ENCODE measurements at regions not wholly inside any gene's neighbourhood (a gene's known extent, or its start where the extent isn't known, plus 50 kb on each side); places are given as distances from the start of the nearest gene placed in this dataset.
A peak's percentile ranks its signal among the peaks of the same experiment; 100 is the strongest.

GRCh38 chr6:130755368-130756034 is 71.7 kb upstream of the SMLR1 start:
- no peak overlapping the region for H3K27ac Mint-ChIP-seq
- DNase-seq: no peak
- H3K27me3 Mint-ChIP-seq (ENCODE audit: low read depth, poor library complexity): no peaks in the 10 kb centered on the region
- peaks cover 7% of the 10 kb centered on the region for H3K9me3 Mint-ChIP-seq
- no peaks in the 10 kb centered on the region for H3K36me3 Mint-ChIP-seq (ENCODE audit: low read depth)
- TF ChIP-seq, protein P1, sequence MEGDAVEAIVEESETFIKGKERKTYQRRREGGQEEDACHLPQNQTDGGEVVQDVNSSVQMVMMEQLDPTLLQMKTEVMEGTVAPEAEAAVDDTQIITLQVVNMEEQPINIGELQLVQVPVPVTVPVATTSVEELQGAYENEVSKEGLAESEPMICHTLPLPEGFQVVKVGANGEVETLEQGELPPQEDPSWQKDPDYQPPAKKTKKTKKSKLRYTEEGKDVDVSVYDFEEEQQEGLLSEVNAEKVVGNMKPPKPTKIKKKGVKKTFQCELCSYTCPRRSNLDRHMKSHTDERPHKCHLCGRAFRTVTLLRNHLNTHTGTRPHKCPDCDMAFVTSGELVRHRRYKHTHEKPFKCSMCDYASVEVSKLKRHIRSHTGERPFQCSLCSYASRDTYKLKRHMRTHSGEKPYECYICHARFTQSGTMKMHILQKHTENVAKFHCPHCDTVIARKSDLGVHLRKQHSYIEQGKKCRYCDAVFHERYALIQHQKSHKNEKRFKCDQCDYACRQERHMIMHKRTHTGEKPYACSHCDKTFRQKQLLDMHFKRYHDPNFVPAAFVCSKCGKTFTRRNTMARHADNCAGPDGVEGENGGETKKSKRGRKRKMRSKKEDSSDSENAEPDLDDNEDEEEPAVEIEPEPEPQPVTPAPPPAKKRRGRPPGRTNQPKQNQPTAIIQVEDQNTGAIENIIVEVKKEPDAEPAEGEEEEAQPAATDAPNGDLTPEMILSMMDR (IDR thresholded peaks at IDR 0.05): no peak
- no peak overlapping the region for H3K4me3 Mint-ChIP-seq
- no peaks in the 10 kb centered on the region for H3K4me1 Mint-ChIP-seq

GRCh38 chr6:130756824-130757223 is 70.4 kb upstream of the SMLR1 start:
- Mint-ChIP-seq H3K36me3 (ENCODE audit: low read depth) (no peaks in the 10 kb centered on the region), H3K4me3 (no peak overlapping the region), H3K9me3 (peaks cover 12% of the 10 kb centered on the region), H3K4me1 (no peaks in the 10 kb centered on the region), H3K27me3 (ENCODE audit: low read depth, poor library complexity) (no peaks in the 10 kb centered on the region), H3K27ac (no peak overlapping the region)
- DNase-seq: no peak
- TF ChIP-seq, protein P1 (IDR thresholded peaks at IDR 0.05): no peak

GRCh38 chr6:130758813-130759212 is 68.4 kb upstream of the SMLR1 start:
- H3K27me3 Mint-ChIP-seq (ENCODE audit: low read depth, poor library complexity): peaks cover 6% of the 10 kb centered on the region
- H3K9me3 Mint-ChIP-seq: peaks cover 12% of the 10 kb centered on the region
- DNase-seq: no peak

DNA sequence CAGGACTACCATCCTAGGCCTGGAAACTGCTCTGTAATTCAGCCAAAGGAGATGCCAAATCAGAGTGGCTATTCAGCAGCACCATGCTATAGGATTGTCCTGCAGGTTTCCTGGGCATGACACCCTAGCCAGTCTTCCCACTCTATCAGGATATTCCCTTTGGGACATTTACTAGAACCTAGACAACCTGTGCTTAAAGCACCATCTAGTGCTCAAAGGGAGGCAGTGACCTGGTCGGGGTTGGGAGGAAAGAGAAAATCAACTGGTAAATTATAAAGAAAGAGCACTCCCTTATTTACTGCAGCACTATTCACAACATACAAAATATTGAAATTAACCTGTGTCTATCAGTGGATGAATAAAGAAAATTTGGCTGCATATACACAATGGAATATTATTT is 67.2 kb upstream of the SMLR1 start:
- DNase-seq: no peak

More at GRCh38 chr6:130758813-130759212, 68.4 kb upstream of the SMLR1 start:
- Mint-ChIP-seq H3K27ac (no peak overlapping the region), H3K4me3 (no peak overlapping the region), H3K36me3 (ENCODE audit: low read depth) (no peaks in the 10 kb centered on the region), H3K4me1 (no peaks in the 10 kb centered on the region)
- TF ChIP-seq, protein P1 (IDR thresholded peaks at IDR 0.05): no peak

GRCh38 chr6:130761286-130761685 is 65.9 kb upstream of the SMLR1 start:
- no peak overlapping the region for H3K27ac Mint-ChIP-seq
- H3K27me3 Mint-ChIP-seq (ENCODE audit: low read depth, poor library complexity): peaks cover 6% of the 10 kb centered on the region
- no peak for DNase-seq
- no peak overlapping the region for H3K4me3 Mint-ChIP-seq
- peaks cover 12% of the 10 kb centered on the region for H3K9me3 Mint-ChIP-seq
- no peaks in the 10 kb centered on the region for H3K4me1 Mint-ChIP-seq
- no peaks in the 10 kb centered on the region for H3K36me3 Mint-ChIP-seq (ENCODE audit: low read depth)
- TF ChIP-seq, protein P1 (IDR thresholded peaks at IDR 0.05): no peak

More for the DNA sequence above, 67.2 kb upstream of the SMLR1 start:
- H3K36me3 Mint-ChIP-seq (ENCODE audit: low read depth): no peaks in the 10 kb centered on the region
- peaks cover 6% of the 10 kb centered on the region for H3K27me3 Mint-ChIP-seq (ENCODE audit: low read depth, poor library complexity)
- H3K4me3 Mint-ChIP-seq: no peak overlapping the region
- H3K9me3 Mint-ChIP-seq: peaks cover 12% of the 10 kb centered on the region
- H3K4me1 Mint-ChIP-seq: no peaks in the 10 kb centered on the region
- H3K27ac Mint-ChIP-seq: no peak overlapping the region
- TF ChIP-seq, protein P1 (IDR thresholded peaks at IDR 0.05): peak; percentile 38

DNA sequence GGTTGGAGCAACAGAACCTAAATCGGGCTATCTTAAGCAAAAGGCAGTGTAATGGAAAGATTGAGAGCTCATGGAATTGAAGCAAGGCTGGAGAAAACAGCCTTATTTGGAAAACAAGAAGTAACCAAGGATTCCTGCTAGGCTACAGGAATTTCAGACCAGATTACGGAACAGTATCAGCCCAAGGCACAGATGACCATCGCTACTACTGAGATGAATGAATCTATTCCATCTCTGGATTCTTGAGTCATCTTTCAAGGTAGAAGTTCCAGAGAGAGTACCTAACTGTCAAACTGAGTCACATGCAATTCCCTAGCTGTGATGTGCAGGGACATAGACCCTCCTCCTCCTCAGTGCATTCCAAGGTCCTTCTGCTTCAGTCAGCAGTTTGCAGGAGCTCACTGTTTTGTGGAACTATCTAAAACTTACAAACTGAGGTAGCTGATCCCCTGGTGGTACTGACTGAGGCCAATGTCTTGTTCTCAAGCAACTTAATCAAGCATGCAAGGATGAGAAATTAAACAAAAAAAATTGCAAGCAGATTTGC is 62.0 kb upstream of the SMLR1 start:
- no peaks in the 10 kb centered on the region for H3K36me3 Mint-ChIP-seq (ENCODE audit: low read depth)

More for the DNA sequence above, 62.0 kb upstream of the SMLR1 start:
- no peak overlapping the region for H3K4me3 Mint-ChIP-seq
- DNase-seq: no peak
- peaks cover 8% of the 10 kb centered on the region for H3K9me3 Mint-ChIP-seq
- no peaks in the 10 kb centered on the region for H3K4me1 Mint-ChIP-seq
- no peak overlapping the region for H3K27ac Mint-ChIP-seq
- peaks cover 6% of the 10 kb centered on the region for H3K27me3 Mint-ChIP-seq (ENCODE audit: low read depth, poor library complexity)
- TF ChIP-seq, protein P1 (IDR thresholded peaks at IDR 0.05): no peak
